ENCODE measurements at regions not wholly inside any gene's neighbourhood (a gene's known extent, or its start where the extent isn't known, plus 50 kb on each side); places are given as distances from the start of the nearest gene placed in this dataset.

DNA sequence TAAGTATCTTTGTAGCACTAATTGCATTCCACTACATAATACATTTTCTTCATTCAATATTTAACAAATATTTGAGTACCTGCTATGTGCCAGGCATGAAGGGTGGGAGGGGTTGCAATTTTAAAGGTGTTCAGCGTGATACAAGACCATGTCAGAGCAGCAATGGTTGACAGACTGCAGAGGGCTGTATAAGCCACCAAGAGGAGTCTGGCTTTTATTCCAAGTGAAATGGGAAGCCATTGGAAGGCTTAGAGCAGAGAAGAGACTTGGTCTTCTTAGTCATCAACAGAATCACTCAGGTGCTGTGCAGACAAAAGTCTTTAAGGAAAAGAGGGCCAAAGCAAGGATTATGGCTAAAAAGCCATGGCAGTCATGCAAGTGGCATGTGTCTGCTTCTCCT is 360.8 kb upstream of the ARID1B start:
- Histone ChIP-seq H3K4me3 (no peak overlapping the region), H3K9me3 (no peaks in the 10 kb centered on the region), H3K4me2 (no peak overlapping the region), H3K4me1 (no peaks in the 10 kb centered on the region), H3K27ac (no peak overlapping the region)
- POLR2A ChIA-PET: no interaction called here
- CTCF ChIA-PET: no interaction called here
- WGBS (ENCODE audit: missing lambda C conversion rate): 38% methylated on average over 1 of the region's 1 CpG
- FAIRE-seq (no peak), DNase-seq (ENCODE audit: low read depth in 1 of 2, low spot score in 1 of 2) (no peak), ATAC-seq (no peak)
- TF ChIP-seq TP53 (CRISPR knock-in tag; IDR thresholded peaks at IDR 0.05) (no peak), E2F6 (IDR thresholded peaks at IDR 0.05; ENCODE audit: borderline replicate concordance, low read depth) (no peak), MAZ (IDR thresholded peaks at IDR 0.05; ENCODE audit: borderline replicate concordance, low read depth, low read length) (no peak), POLR2AphosphoS2 (conservative IDR thresholded peaks at IDR 0.05; ENCODE audit: low read length) (no peak), HOXA7 (CRISPR knock-in tag; IDR thresholded peaks at IDR 0.05) (no peak), USF2 (IDR thresholded peaks at IDR 0.05) (no peak), NPAS2 (CRISPR knock-in tag; IDR thresholded peaks at IDR 0.05; ENCODE audit: borderline replicate concordance) (no peak), BHLHE40 (IDR thresholded peaks at IDR 0.05; ENCODE audit: low read depth, low read length) (no peak), RNF2 (IDR thresholded peaks at IDR 0.05; ENCODE audit: borderline replicate concordance, low read depth) (no peak), MAFK (IDR thresholded peaks at IDR 0.05; ENCODE audit: partially characterized antibody) (no peak), CEBPB (IDR thresholded peaks at IDR 0.05) (no peak)
- TF ChIP-seq, protein P1, sequence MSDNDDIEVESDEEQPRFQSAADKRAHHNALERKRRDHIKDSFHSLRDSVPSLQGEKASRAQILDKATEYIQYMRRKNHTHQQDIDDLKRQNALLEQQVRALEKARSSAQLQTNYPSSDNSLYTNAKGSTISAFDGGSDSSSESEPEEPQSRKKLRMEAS (IDR thresholded peaks at IDR 0.05): no peak

- 45% methylated on average over 2 of the region's 2 CpGs for WGBS (ENCODE audit: missing lambda C conversion rate)
- ATAC-seq: no peak
Observed at GRCh38 chr6:156413154-156413553, 364.0 kb upstream of the ARID1B start.

DNA sequence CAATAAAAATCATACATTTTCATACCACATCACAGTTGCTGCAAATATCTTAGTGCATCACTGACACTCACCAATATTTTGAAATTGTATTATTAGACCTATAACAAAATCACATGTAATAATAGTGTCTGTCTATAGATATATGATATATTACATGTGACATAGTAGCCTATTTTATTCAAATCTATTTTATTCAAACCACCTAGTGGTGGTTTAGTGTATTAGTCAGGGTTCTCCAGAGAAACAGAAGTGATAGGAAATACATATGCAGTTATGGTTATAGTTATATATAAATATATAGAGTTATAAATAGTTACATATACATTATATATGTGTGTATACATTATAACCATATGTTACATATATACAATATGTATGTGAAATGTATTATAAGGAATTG is 366.5 kb upstream of the ARID1B start:
- Histone ChIP-seq H3K9me3 (no peaks in the 10 kb centered on the region), H3K4me1 (no peaks in the 10 kb centered on the region), H3K4me3 (no peak overlapping the region), H3K4me2 (no peak overlapping the region), H3K27ac (no peak overlapping the region)
- TF ChIP-seq TFCP2L1 (CRISPR knock-in tag; IDR thresholded peaks at IDR 0.05) (no peak), MAFK (IDR thresholded peaks at IDR 0.05; ENCODE audit: partially characterized antibody) (no peak), REST (IDR thresholded peaks at IDR 0.05) (no peak), ZSCAN20 (CRISPR knock-in tag; IDR thresholded peaks at IDR 0.05) (no peak), ZFP36 (IDR thresholded peaks at IDR 0.05; ENCODE audit: borderline replicate concordance, partially characterized antibody) (no peak), ATOH8 (CRISPR knock-in tag; IDR thresholded peaks at IDR 0.05; ENCODE audit: low read depth) (no peak), RFX5 (IDR thresholded peaks at IDR 0.05) (no peak), POLR2A (IDR thresholded peaks at IDR 0.05; ENCODE audit: low read length) (no peak)
- no peak for DNase-seq (ENCODE audit: low read depth in 1 of 2, low spot score in 1 of 2)
- CTCF ChIA-PET: no interaction called here
- POLR2A ChIA-PET: no interaction called here
- no peak for FAIRE-seq
- no peak for ATAC-seq

More at GRCh38 chr6:156413154-156413553, 364.0 kb upstream of the ARID1B start:
- no peak overlapping the region for H3K27ac ChIP-seq
- DNase-seq (ENCODE audit: low read depth in 1 of 2, low spot score in 1 of 2) (no peak), FAIRE-seq (no peak)
- ChIA-PET POLR2A (no interaction called here), CTCF (no interaction called here)
- no peaks in the 10 kb centered on the region for H3K4me1 ChIP-seq
- no peak overlapping the region for H3K4me3 ChIP-seq
- H3K4me2 ChIP-seq: no peak overlapping the region
- TF ChIP-seq, protein P2, sequence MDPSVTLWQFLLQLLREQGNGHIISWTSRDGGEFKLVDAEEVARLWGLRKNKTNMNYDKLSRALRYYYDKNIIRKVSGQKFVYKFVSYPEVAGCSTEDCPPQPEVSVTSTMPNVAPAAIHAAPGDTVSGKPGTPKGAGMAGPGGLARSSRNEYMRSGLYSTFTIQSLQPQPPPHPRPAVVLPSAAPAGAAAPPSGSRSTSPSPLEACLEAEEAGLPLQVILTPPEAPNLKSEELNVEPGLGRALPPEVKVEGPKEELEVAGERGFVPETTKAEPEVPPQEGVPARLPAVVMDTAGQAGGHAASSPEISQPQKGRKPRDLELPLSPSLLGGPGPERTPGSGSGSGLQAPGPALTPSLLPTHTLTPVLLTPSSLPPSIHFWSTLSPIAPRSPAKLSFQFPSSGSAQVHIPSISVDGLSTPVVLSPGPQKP (IDR thresholded peaks at IDR 0.05; ENCODE audit: low read depth, low read length): no peak
- no peaks in the 10 kb centered on the region for H3K9me3 ChIP-seq

Data from A549 (cell line).